ENCODE measurements at regions not wholly inside any gene's neighbourhood (a gene's known extent, or its start where the extent isn't known, plus 50 kb on each side); places are given as distances from the start of the nearest gene placed in this dataset.
"Not testable (repeated sequence)": the region's sequence is repeated elsewhere in the genome, so short reads cannot be mapped to it uniquely, and the experiment has no call there.

DNA sequence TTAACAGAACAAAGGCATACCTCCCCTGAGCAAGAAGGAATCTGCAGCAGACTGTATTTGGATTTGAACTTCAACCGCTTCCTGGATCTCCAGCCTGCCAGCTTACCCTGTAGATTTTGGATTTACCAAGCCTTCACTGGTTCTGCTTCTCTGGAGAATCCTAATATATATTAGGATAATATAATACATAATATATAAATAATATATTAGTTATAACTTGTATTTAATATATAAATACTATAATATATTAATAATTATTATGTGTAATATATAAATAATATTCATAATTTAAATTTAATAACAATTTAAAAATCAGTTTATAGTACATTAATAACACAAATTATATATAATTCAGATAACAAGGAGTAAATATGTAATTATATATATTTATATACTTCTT lies 121.4 kb downstream of the COX18 start:
- no peaks in the 10 kb centered on the region for H3K36me3 ChIP-seq (ENCODE audit: control insufficient read depth, insufficient read depth, low read length)
- H3K4me3 ChIP-seq (ENCODE audit: low read depth, low read length), result no peak overlapping the region
- H3K27me3 ChIP-seq (ENCODE audit: control insufficient read depth, insufficient read depth, low read length), result no peaks in the 10 kb centered on the region
- H3K9me3 ChIP-seq (ENCODE audit: control insufficient read depth, insufficient read depth, low read length), result no peaks in the 10 kb centered on the region
- no CpG with 5 or more reads among the region's 1 CpG for WGBS (ENCODE audit: insufficient coverage)
- no peak for DNase-seq (ENCODE audit: low read depth in 4 of 6, low spot score in 6 of 6)
- H3K4me1 ChIP-seq (ENCODE audit: control insufficient read depth, insufficient read depth, low read length), result no peaks in the 10 kb centered on the region
- no peak overlapping the region for H3K27ac ChIP-seq (ENCODE audit: low read depth, low read length)

DNA sequence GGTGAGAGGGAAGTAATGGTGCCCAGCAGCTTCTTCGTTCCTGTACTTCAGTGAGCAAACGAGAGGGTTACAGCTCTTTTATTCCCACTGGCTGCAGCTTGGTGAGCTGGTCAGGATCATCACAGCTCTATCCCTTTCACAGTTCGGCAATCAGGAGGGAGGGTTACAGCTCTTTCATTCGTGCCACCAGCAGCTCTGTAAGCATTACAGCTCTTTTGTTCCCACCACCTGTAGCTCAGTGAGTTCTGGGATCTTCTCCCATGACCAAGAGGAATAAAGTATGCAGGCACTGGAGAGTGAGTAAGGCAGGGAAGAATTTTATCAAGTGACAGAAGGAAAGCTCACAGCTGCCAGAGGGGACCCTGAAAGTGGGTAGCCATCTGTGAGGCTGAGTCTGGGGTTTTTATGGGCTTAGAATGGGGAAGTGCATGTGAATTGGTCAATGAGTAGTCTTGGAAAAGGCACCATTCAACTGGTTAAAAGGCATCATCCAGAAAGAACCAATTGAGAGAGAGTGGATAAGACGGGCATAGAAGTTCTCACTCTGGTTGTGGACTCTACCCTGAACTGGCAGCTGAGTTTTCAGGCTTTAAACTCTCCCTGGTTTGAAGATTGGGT lies 123.7 kb downstream of the COX18 start:
- Histone ChIP-seq H3K27ac (ENCODE audit: low read depth, low read length) (no peak overlapping the region), H3K9me3 (ENCODE audit: control insufficient read depth, insufficient read depth, low read length) (no peaks in the 10 kb centered on the region)
- WGBS (ENCODE audit: insufficient coverage), result 86% methylated on average over 2 of the region's 5 CpGs

DNA sequence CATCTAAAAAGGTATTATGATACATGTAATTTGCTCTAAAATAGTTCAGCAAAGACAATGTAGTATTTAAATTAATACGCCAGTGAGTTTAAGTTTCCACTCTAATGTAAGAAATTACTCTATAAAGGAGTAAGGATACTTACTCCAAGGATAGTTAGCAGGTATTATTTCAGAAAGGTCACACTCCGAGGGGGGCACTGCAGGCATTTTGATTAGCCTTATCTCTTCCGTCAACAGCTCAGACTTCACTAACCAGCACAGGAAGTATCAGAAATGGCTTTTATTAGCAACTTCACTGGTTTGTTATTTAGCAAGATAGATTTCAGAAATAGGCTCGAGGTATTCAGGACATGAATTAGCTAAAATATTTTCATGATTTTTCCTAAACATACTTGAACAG lies 127.0 kb downstream of the COX18 start:
- Histone ChIP-seq H3K9me3 (ENCODE audit: control insufficient read depth, insufficient read depth, low read length) (no peaks in the 10 kb centered on the region), H3K4me1 (ENCODE audit: control insufficient read depth, insufficient read depth, low read length) (no peaks in the 10 kb centered on the region), H3K27ac (ENCODE audit: low read depth, low read length) (no peak overlapping the region), H3K36me3 (ENCODE audit: control insufficient read depth, insufficient read depth, low read length) (no peaks in the 10 kb centered on the region), H3K4me3 (ENCODE audit: low read depth, low read length) (no peak overlapping the region), H3K27me3 (ENCODE audit: control insufficient read depth, insufficient read depth, low read length) (no peaks in the 10 kb centered on the region)
- no CpG with 5 or more reads among the region's 4 CpGs for WGBS (ENCODE audit: insufficient coverage)
- DNase-seq (ENCODE audit: low read depth in 4 of 6, low spot score in 6 of 6), result no peak

More for the DNA sequence above, 123.7 kb downstream of the COX18 start:
- Histone ChIP-seq H3K4me3 (ENCODE audit: low read depth, low read length) (no peak overlapping the region), H3K4me1 (ENCODE audit: control insufficient read depth, insufficient read depth, low read length) (no peaks in the 10 kb centered on the region), H3K27me3 (ENCODE audit: control insufficient read depth, insufficient read depth, low read length) (no peaks in the 10 kb centered on the region), H3K36me3 (ENCODE audit: control insufficient read depth, insufficient read depth, low read length) (no peaks in the 10 kb centered on the region)
- no peak for DNase-seq (ENCODE audit: low read depth in 4 of 6, low spot score in 6 of 6)

GRCh38 chr4:72938516-72938915 lies 131.0 kb downstream of the COX18 start:
- no peaks in the 10 kb centered on the region for H3K27me3 ChIP-seq (ENCODE audit: control insufficient read depth, insufficient read depth, low read length)
- DNase-seq (ENCODE audit: low read depth in 4 of 6, low spot score in 6 of 6), result peak in 1 of 6 donors; percentile 71
- no peaks in the 10 kb centered on the region for H3K36me3 ChIP-seq (ENCODE audit: control insufficient read depth, insufficient read depth, low read length)
- no peak overlapping the region for H3K27ac ChIP-seq (ENCODE audit: low read depth, low read length)
- WGBS (ENCODE audit: insufficient coverage), result no CpG with 5 or more reads among the region's 2 CpGs
- H3K4me1 ChIP-seq (ENCODE audit: control insufficient read depth, insufficient read depth, low read length), result no peaks in the 10 kb centered on the region
- no peaks in the 10 kb centered on the region for H3K9me3 ChIP-seq (ENCODE audit: control insufficient read depth, insufficient read depth, low read length)
- no peak overlapping the region for H3K4me3 ChIP-seq (ENCODE audit: low read depth, low read length)

DNA sequence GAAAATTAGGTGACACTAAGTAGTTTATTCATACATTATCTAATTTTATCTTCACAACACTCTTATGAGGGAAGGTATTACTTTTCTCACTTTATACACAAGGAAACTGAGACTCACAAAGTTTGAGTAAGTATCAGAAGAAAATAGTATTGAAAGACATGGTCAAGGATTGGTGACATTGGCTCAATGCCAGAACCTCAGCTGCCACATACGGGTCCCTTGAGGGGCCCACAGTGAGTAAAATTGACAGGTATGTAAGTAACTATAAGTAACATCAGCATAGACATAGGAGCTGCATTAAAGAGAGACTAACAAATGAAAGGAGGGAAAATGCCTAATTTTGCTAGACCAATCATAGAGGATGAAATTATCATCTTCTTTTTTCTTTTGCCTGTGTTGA lies 134.1 kb downstream of the COX18 start:
- no CpG with 5 or more reads among the region's 1 CpG for WGBS (ENCODE audit: insufficient coverage)
- H3K4me3 ChIP-seq (ENCODE audit: low read depth, low read length), result no peak overlapping the region

DNA sequence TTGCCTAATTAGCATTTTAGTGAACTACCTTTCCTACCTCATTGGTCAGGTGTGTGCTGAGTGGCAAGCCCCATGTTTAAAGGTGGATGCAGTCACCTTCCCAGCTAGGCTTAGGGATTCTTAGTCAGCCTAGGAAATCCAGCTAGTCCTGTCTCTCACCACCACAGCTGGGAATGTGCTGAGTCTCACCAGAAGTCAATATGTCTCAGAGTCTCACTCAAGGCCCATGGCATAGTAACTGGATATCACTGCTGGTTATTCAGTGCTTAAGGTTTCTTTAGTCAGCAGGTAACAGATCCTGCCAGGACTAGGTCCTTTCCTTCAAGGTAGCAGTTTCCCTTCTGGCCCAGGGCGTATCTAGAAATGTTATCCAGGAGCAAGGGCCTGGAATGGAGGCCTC lies 136.5 kb downstream of the COX18 start:
- no CpG with 5 or more reads among the region's 1 CpG for WGBS (ENCODE audit: insufficient coverage)
- Histone ChIP-seq H3K27me3 (ENCODE audit: control insufficient read depth, insufficient read depth, low read length) (no peaks in the 10 kb centered on the region), H3K36me3 (ENCODE audit: control insufficient read depth, insufficient read depth, low read length) (no peaks in the 10 kb centered on the region), H3K27ac (ENCODE audit: low read depth, low read length) (no peak overlapping the region), H3K4me1 (ENCODE audit: control insufficient read depth, insufficient read depth, low read length) (no peaks in the 10 kb centered on the region), H3K4me3 (ENCODE audit: low read depth, low read length) (no peak overlapping the region), H3K9me3 (ENCODE audit: control insufficient read depth, insufficient read depth, low read length) (no peaks in the 10 kb centered on the region)
- no peak for DNase-seq (ENCODE audit: low read depth in 4 of 6, low spot score in 6 of 6)

More for the DNA sequence above, 134.1 kb downstream of the COX18 start:
- Histone ChIP-seq H3K27ac (ENCODE audit: low read depth, low read length) (no peak overlapping the region), H3K36me3 (ENCODE audit: control insufficient read depth, insufficient read depth, low read length) (no peaks in the 10 kb centered on the region), H3K27me3 (ENCODE audit: control insufficient read depth, insufficient read depth, low read length) (no peaks in the 10 kb centered on the region), H3K4me1 (ENCODE audit: control insufficient read depth, insufficient read depth, low read length) (no peaks in the 10 kb centered on the region), H3K9me3 (ENCODE audit: control insufficient read depth, insufficient read depth, low read length) (no peaks in the 10 kb centered on the region)
- DNase-seq (ENCODE audit: low read depth in 4 of 6, low spot score in 6 of 6), result no peak

DNA sequence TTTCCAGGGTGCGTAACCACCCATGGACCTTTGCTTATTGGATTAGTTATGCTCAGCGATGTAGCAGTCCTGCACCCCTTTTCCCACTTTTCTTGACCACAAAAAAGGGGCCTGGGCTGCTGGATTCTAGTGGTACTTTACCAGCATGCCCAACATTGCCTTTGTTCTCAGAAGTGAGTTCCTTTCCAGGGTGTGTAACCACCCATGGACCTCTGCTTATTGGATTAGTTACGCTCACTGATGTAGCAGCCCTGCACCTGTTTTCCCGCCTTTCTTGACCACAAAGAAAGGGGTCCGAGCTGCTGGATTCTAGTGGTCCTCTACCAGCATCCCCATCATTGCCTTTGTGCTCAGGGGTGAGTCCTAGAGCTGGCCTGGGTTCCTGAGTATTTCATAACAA lies 138.2 kb downstream of the COX18 start:
- Histone ChIP-seq H3K4me3 (ENCODE audit: low read depth, low read length) (no peak overlapping the region), H3K9me3 (ENCODE audit: control insufficient read depth, insufficient read depth, low read length) (no peaks in the 10 kb centered on the region), H3K27ac (ENCODE audit: low read depth, low read length) (no peak overlapping the region), H3K4me1 (ENCODE audit: control insufficient read depth, insufficient read depth, low read length) (no peaks in the 10 kb centered on the region), H3K36me3 (ENCODE audit: control insufficient read depth, insufficient read depth, low read length) (no peaks in the 10 kb centered on the region), H3K27me3 (ENCODE audit: control insufficient read depth, insufficient read depth, low read length) (no peaks in the 10 kb centered on the region)
- no peak for DNase-seq (ENCODE audit: low read depth in 4 of 6, low spot score in 6 of 6)
- WGBS (ENCODE audit: insufficient coverage), result 93% methylated on average over 5 of the region's 5 CpGs

- not testable (repeated sequence) for H3K4me3 ChIP-seq (ENCODE audit: low read depth, low read length); DNase-seq (ENCODE audit: low read depth in 4 of 6, low spot score in 6 of 6); H3K9me3 ChIP-seq (ENCODE audit: control insufficient read depth, insufficient read depth, low read length); H3K27ac ChIP-seq (ENCODE audit: low read depth, low read length); H3K27me3 ChIP-seq (ENCODE audit: control insufficient read depth, insufficient read depth, low read length); H3K4me1 ChIP-seq (ENCODE audit: control insufficient read depth, insufficient read depth, low read length); H3K36me3 ChIP-seq (ENCODE audit: control insufficient read depth, insufficient read depth, low read length)
- 92% methylated on average over 9 of the region's 10 CpGs for WGBS (ENCODE audit: insufficient coverage)
These were observed 139.8 kb downstream of the COX18 start for GRCh38 chr4:72929596-72930274.

DNA sequence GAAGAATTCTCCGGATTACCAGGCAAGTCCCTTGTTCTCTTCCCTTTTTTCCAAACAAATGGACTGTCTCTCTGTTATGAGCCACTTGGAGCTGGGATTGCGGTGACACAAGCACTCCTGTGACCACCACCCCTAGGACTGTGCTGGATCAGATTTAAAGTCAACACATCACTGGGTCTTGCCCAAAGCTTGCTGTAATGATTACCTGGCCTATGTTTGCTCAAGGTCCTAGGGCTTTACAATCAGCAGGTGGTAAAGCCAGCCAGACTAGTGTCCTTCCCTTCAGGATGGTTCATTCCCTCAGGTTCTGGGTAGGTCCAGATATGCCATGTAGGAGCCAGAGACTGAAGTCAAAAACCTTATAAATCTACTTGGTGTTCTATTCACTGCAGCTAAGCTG lies 144.7 kb downstream of the COX18 start:
- H3K4me1 ChIP-seq (ENCODE audit: control insufficient read depth, insufficient read depth, low read length), result no peaks in the 10 kb centered on the region
- H3K36me3 ChIP-seq (ENCODE audit: control insufficient read depth, insufficient read depth, low read length), result no peaks in the 10 kb centered on the region
- H3K27me3 ChIP-seq (ENCODE audit: control insufficient read depth, insufficient read depth, low read length), result no peaks in the 10 kb centered on the region
- H3K4me3 ChIP-seq (ENCODE audit: low read depth, low read length), result no peak overlapping the region
- no peak overlapping the region for H3K27ac ChIP-seq (ENCODE audit: low read depth, low read length)
- DNase-seq (ENCODE audit: low read depth in 4 of 6, low spot score in 6 of 6), result no peak
- 90% methylated on average over 2 of the region's 2 CpGs for WGBS (ENCODE audit: insufficient coverage)
- H3K9me3 ChIP-seq (ENCODE audit: control insufficient read depth, insufficient read depth, low read length), result no peaks in the 10 kb centered on the region

DNA sequence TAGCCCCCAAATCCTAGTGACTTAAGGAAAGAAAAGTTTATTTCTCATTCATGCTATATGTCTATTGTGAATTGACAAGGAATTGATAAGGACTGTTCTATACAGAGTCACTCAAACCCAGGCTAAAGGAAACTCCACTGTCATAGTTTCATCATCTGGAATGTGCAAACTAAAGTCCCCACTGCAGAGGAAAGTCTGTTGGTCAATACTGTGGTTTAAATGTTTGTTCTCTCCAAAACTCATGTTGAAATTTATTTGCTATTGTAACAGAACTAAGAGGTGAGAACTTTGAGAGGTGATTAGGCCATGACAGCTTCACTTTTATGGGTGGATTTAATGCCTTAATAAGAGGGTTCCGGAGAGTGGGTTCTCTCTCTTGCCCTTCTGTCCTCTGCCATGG lies 149.6 kb downstream of the COX18 start:
- H3K4me3 ChIP-seq (ENCODE audit: low read depth, low read length), result no peak overlapping the region
- no peak for DNase-seq (ENCODE audit: low read depth in 4 of 6, low spot score in 6 of 6)
- H3K27me3 ChIP-seq (ENCODE audit: control insufficient read depth, insufficient read depth, low read length), result no peaks in the 10 kb centered on the region
- 83% methylated on average over 1 of the region's 1 CpG for WGBS (ENCODE audit: insufficient coverage)
- no peaks in the 10 kb centered on the region for H3K4me1 ChIP-seq (ENCODE audit: control insufficient read depth, insufficient read depth, low read length)
- H3K27ac ChIP-seq (ENCODE audit: low read depth, low read length), result no peak overlapping the region
- no peaks in the 10 kb centered on the region for H3K9me3 ChIP-seq (ENCODE audit: control insufficient read depth, insufficient read depth, low read length)
- no peaks in the 10 kb centered on the region for H3K36me3 ChIP-seq (ENCODE audit: control insufficient read depth, insufficient read depth, low read length)

Data from spinal cord (tissue), 9 donors.